HUES64 (cell line): ENCODE measurements at regions not wholly inside any gene's neighbourhood (a gene's known extent, or its start where the extent isn't known, plus 50 kb on each side); places are given as distances from the start of the nearest gene placed in this dataset.
"Not testable (repeated sequence)": the region's sequence is repeated elsewhere in the genome, so short reads cannot be mapped to it uniquely, and the experiment has no call there.

Experiments used
- H3K27ac ChIP-seq: 2 replicates; pipeline ENCODE4 v1.7.0; 2013; ENCODE audit warnings: low read depth, low read length, inconsistent platforms
- H3K27me3 ChIP-seq: 2 replicates; pipeline ENCODE4 v1.6.1; 2013; ENCODE audit warnings: mild to moderate bottlenecking, low read length; ENCODE audit not compliant: insufficient read depth
- H3K36me3 ChIP-seq: 2 replicates; pipeline ENCODE4 v1.6.1; 2013; ENCODE audit warnings: mild to moderate bottlenecking, low read length; ENCODE audit not compliant: insufficient read depth
- H3K4me1 ChIP-seq: 2 replicates; pipeline ENCODE4 v1.6.1; 2013; ENCODE audit warnings: mild to moderate bottlenecking, low read length, moderate library complexity; ENCODE audit not compliant: insufficient read depth
- H3K4me3 ChIP-seq: 2 replicates; pipeline ENCODE4 v1.5.1; 2013; ENCODE audit warnings: mild to moderate bottlenecking, low read length, moderate library complexity
- H3K9ac ChIP-seq: 2 replicates; pipeline ENCODE4 v1.6.1; 2013; ENCODE audit warnings: mild to moderate bottlenecking, low read depth, low read length
- H3K9me3 ChIP-seq: 2 replicates; pipeline ENCODE4 v1.6.1; 2013; ENCODE audit warnings: low read depth, low read length; ENCODE audit not compliant: insufficient read depth
- WGBS: fragments of 150-250, 120-280 bp; methylation state at CpG from one replicate; pipeline ENCODE4 v1.1.7; 2013; ENCODE audit warnings: missing lambda C conversion rate; 5-methylcytosine and 5-hydroxymethylcytosine counted together

- Histone ChIP-seq H3K9me3 (no peaks in the 10 kb centered on the region), H3K4me3 (no peak overlapping the region), H3K9ac (no peak overlapping the region), H3K27me3 (no peaks in the 10 kb centered on the region), H3K27ac (no peak overlapping the region), H3K36me3 (no peaks in the 10 kb centered on the region), H3K4me1 (peaks cover 9% of the 10 kb centered on the region; the same call in 1 of the 2 replicates)
- 90% methylated on average over 1 of the region's 1 CpG for WGBS
These were observed 588.8 kb downstream of the REEP3 start for GRCh38 chr10:64109926-64110495.

- no peak overlapping the region for H3K4me3 ChIP-seq
- no peak overlapping the region for H3K9ac ChIP-seq
- H3K27me3 ChIP-seq = no peaks in the 10 kb centered on the region
- 96% methylated on average over 2 of the region's 2 CpGs for WGBS
- no peaks in the 10 kb centered on the region for H3K9me3 ChIP-seq
- H3K27ac ChIP-seq = no peak overlapping the region
- no peaks in the 10 kb centered on the region for H3K36me3 ChIP-seq
- peaks cover 22% of the 10 kb centered on the region for H3K4me1 ChIP-seq
These were observed 591.6 kb downstream of the REEP3 start for GRCh38 chr10:64112701-64113355.

- Histone ChIP-seq H3K9me3 (no peaks in the 10 kb centered on the region), H3K4me3 (no peak overlapping the region), H3K27me3 (no peaks in the 10 kb centered on the region), H3K36me3 (no peaks in the 10 kb centered on the region), H3K4me1 (peaks cover 22% of the 10 kb centered on the region), H3K9ac (no peak overlapping the region), H3K27ac (no peak overlapping the region)
- WGBS = 92% methylated on average over 6 of the region's 6 CpGs
These were observed 592.2 kb downstream of the REEP3 start for GRCh38 chr10:64113375-64113774.

GRCh38 chr10:64113792-64114191 is 592.6 kb downstream of the REEP3 start:
- Histone ChIP-seq H3K4me1 (peaks cover 22% of the 10 kb centered on the region), H3K27me3 (no peaks in the 10 kb centered on the region), H3K9ac (no peak overlapping the region), H3K4me3 (no peak overlapping the region), H3K36me3 (no peaks in the 10 kb centered on the region), H3K9me3 (no peaks in the 10 kb centered on the region), H3K27ac (no peak overlapping the region)
- WGBS = 77% methylated on average over 3 of the region's 3 CpGs

GRCh38 chr10:64115471-64115870 is 594.3 kb downstream of the REEP3 start:
- no peaks in the 10 kb centered on the region for H3K9me3 ChIP-seq
- no peak overlapping the region for H3K27ac ChIP-seq
- no peaks in the 10 kb centered on the region for H3K27me3 ChIP-seq
- no CpG with 5 or more reads among the region's 1 CpG for WGBS
- no peaks in the 10 kb centered on the region for H3K36me3 ChIP-seq
- H3K4me3 ChIP-seq = no peak overlapping the region
- H3K9ac ChIP-seq = no peak overlapping the region
- peaks cover 22% of the 10 kb centered on the region for H3K4me1 ChIP-seq

GRCh38 chr10:64115908-64116643 is 594.9 kb downstream of the REEP3 start:
- Histone ChIP-seq H3K27ac (no peak overlapping the region), H3K9me3 (no peaks in the 10 kb centered on the region), H3K4me1 (peaks cover 22% of the 10 kb centered on the region), H3K4me3 (no peak overlapping the region), H3K36me3 (no peaks in the 10 kb centered on the region), H3K9ac (no peak overlapping the region), H3K27me3 (no peaks in the 10 kb centered on the region)
- 69% methylated on average over 4 of the region's 4 CpGs for WGBS

GRCh38 chr10:64116707-64117106 is 595.5 kb downstream of the REEP3 start:
- no peak overlapping the region for H3K9ac ChIP-seq
- no peak overlapping the region for H3K4me3 ChIP-seq
- H3K4me1 ChIP-seq = peaks cover 22% of the 10 kb centered on the region
- no peaks in the 10 kb centered on the region for H3K9me3 ChIP-seq
- H3K27ac ChIP-seq = no peak overlapping the region
- no peaks in the 10 kb centered on the region for H3K27me3 ChIP-seq
- H3K36me3 ChIP-seq = no peaks in the 10 kb centered on the region
- 89% methylated on average over 1 of the region's 1 CpG for WGBS

GRCh38 chr10:64118736-64119135 is 597.5 kb downstream of the REEP3 start:
- Histone ChIP-seq H3K36me3 (no peaks in the 10 kb centered on the region), H3K27me3 (no peaks in the 10 kb centered on the region), H3K4me1 (peaks cover 18% of the 10 kb centered on the region), H3K9ac (no peak overlapping the region), H3K4me3 (no peak overlapping the region), H3K27ac (no peak overlapping the region), H3K9me3 (no peaks in the 10 kb centered on the region)
- 95% methylated on average over 2 of the region's 2 CpGs for WGBS

GRCh38 chr10:64120301-64120980 is 599.2 kb downstream of the REEP3 start:
- H3K4me1 ChIP-seq = peaks cover 13% of the 10 kb centered on the region
- H3K9ac ChIP-seq, H3K4me3 ChIP-seq, H3K27ac ChIP-seq, H3K27me3 ChIP-seq, H3K9me3 ChIP-seq, H3K36me3 ChIP-seq: not testable (repeated sequence)
- WGBS = 86% methylated on average over 21 of the region's 23 CpGs

GRCh38 chr10:64130152-64130551 is 609.0 kb downstream of the REEP3 start:
- Histone ChIP-seq H3K9ac (no peak overlapping the region), H3K9me3 (no peaks in the 10 kb centered on the region), H3K4me3 (no peak overlapping the region), H3K27me3 (no peaks in the 10 kb centered on the region), H3K36me3 (no peaks in the 10 kb centered on the region), H3K27ac (no peak overlapping the region), H3K4me1 (peaks cover 18% of the 10 kb centered on the region)
- 99% methylated on average over 1 of the region's 1 CpG for WGBS

GRCh38 chr10:64134676-64135075 is 613.5 kb downstream of the REEP3 start:
- H3K27me3 ChIP-seq = no peaks in the 10 kb centered on the region
- no peak overlapping the region for H3K9ac ChIP-seq
- H3K27ac ChIP-seq = no peak overlapping the region
- H3K4me1 ChIP-seq = peaks cover 18% of the 10 kb centered on the region
- H3K4me3 ChIP-seq = no peak overlapping the region
- H3K36me3 ChIP-seq = no peaks in the 10 kb centered on the region
- H3K9me3 ChIP-seq = no peaks in the 10 kb centered on the region
- 100% methylated on average over 1 of the region's 1 CpG for WGBS
